Glutamatergic neuron (in vitro differentiated cells): ENCODE measurements at regions not wholly inside any gene's neighbourhood (a gene's known extent, or its start where the extent isn't known, plus 50 kb on each side); places are given as distances from the start of the nearest gene placed in this dataset.

Source experiments
- DNase-seq: peaks from one replicate; pipeline ENCODE4 v3.0.0; 2022
- H3K27ac Mint-ChIP-seq: one replicate; pipeline ENCODE4 v1.8.0; 2020; ENCODE audit warnings: mild to moderate bottlenecking, mixed read lengths, inconsistent platforms; ENCODE audit not compliant: unreplicated experiment
- H3K27me3 Mint-ChIP-seq: one replicate; pipeline ENCODE4 v1.8.0; 2020; ENCODE audit warnings: mild to moderate bottlenecking, moderate library complexity, mixed read lengths, inconsistent platforms; ENCODE audit not compliant: unreplicated experiment
- H3K36me3 Mint-ChIP-seq: one replicate; pipeline ENCODE4 v1.8.0; 2020; ENCODE audit warnings: mild to moderate bottlenecking, mixed read lengths, inconsistent platforms; ENCODE audit not compliant: unreplicated experiment
- H3K4me1 Mint-ChIP-seq: one replicate; pipeline ENCODE4 v1.8.0; 2020; ENCODE audit warnings: mild to moderate bottlenecking, low read depth, mixed read lengths, inconsistent platforms; ENCODE audit not compliant: unreplicated experiment
- H3K4me3 Mint-ChIP-seq: one replicate; pipeline ENCODE4 v1.8.0; 2020; ENCODE audit warnings: mild to moderate bottlenecking, mixed read lengths, inconsistent platforms; ENCODE audit not compliant: unreplicated experiment
- H3K9me3 Mint-ChIP-seq: one replicate; pipeline ENCODE4 v1.8.0; 2020; ENCODE audit warnings: mild to moderate bottlenecking, moderate library complexity, mixed read lengths, inconsistent platforms; ENCODE audit not compliant: unreplicated experiment
- TF ChIP-seq, protein P1 (sequence below): fragments of 200-600 bp; sonication (generic); IDR thresholded peaks from one replicate; pipeline ENCODE4 v1.5.0; 2021; ENCODE audit not compliant: partially characterized antibody, unreplicated experiment

DNA sequence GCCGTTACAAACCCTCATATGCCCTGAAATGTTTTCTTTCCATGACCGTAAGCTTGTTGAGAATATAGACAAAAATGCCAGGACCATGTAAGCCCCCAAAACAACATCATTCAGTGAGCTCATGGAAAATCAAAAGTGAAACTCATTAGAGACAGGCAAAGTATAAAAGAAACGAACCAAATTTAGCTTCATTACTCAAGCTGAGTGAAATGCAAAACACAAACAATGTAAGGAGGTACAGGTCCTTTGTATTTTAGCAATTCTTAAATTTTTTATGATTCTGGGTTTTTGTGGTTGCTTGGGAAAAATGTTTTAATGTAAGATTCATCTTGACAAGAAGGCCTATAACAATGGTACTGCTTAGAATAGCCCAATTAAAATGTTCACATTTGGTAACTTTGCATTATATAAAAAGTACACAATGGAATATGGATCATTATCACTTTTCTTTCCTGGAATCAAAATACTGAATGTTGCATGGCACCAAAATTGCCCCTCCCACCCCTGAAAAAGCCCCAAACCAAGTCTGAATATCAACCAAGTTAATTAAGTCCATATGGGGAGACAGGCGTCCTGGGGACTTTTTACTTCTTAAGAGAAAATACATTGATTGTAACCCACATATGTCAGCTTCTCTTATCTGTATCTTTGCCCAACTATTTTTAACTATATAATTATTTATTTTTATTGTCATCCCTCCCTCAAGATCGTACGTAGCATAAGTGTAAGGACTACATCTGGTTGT is 247.7 kb upstream of the CDIN1 start:
- TF ChIP-seq, protein P1, sequence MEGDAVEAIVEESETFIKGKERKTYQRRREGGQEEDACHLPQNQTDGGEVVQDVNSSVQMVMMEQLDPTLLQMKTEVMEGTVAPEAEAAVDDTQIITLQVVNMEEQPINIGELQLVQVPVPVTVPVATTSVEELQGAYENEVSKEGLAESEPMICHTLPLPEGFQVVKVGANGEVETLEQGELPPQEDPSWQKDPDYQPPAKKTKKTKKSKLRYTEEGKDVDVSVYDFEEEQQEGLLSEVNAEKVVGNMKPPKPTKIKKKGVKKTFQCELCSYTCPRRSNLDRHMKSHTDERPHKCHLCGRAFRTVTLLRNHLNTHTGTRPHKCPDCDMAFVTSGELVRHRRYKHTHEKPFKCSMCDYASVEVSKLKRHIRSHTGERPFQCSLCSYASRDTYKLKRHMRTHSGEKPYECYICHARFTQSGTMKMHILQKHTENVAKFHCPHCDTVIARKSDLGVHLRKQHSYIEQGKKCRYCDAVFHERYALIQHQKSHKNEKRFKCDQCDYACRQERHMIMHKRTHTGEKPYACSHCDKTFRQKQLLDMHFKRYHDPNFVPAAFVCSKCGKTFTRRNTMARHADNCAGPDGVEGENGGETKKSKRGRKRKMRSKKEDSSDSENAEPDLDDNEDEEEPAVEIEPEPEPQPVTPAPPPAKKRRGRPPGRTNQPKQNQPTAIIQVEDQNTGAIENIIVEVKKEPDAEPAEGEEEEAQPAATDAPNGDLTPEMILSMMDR: no peak
- peaks cover 4% of the 10 kb centered on the region for H3K4me1 Mint-ChIP-seq
- no peak for DNase-seq
- no peaks in the 10 kb centered on the region for H3K9me3 Mint-ChIP-seq
- H3K4me3 Mint-ChIP-seq: no peak overlapping the region
- H3K36me3 Mint-ChIP-seq: peaks cover 5% of the 10 kb centered on the region
- H3K27me3 Mint-ChIP-seq: no peaks in the 10 kb centered on the region
- no peak overlapping the region for H3K27ac Mint-ChIP-seq

DNA sequence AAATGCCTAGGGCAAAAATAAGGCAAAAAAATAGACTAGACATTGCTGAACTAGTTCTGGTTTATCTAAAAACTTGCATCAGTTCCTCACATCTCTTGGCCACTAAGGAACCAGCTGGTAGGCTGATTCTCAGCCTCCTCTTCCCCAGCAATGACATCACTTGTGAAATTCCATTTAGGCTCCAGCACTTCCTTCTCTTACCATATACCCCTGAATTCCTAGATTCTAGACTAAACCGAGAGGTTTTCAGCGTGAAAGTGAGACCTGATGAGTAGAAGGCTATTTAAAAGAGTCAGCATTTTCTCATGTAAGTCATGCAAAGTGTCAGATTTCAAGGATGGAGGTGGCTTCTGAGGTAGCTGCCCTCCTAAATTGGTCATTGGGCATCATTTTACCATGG is 247.1 kb upstream of the CDIN1 start:
- Mint-ChIP-seq H3K27ac (no peak overlapping the region), H3K4me1 (peaks cover 4% of the 10 kb centered on the region), H3K4me3 (no peak overlapping the region), H3K9me3 (no peaks in the 10 kb centered on the region), H3K36me3 (peaks cover 5% of the 10 kb centered on the region), H3K27me3 (no peaks in the 10 kb centered on the region)
- TF ChIP-seq, protein P1: no peak
- no peak for DNase-seq

DNA sequence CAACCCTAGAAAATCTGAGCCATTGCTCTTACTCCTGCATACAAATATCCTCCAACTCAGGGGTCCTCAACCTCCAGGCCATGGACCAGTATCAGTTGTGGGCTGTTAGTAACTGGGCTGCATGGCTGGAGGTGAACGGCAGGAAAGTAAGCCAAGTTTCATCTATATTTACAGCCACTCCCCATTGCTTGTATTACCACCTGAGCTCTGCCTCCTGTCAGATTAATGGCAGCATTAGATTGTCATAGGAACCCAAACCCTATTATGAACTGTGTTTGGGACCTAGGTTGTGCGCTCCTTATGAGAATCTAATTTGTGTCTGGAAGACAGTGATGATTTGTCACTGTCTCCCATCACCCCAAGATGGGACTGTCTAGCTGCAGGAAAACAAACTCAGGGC is 246.5 kb upstream of the CDIN1 start:
- peaks cover 4% of the 10 kb centered on the region for H3K4me1 Mint-ChIP-seq
- TF ChIP-seq, protein P1: no peak
- peaks cover 5% of the 10 kb centered on the region for H3K36me3 Mint-ChIP-seq
- H3K27ac Mint-ChIP-seq: no peak overlapping the region
- no peak overlapping the region for H3K4me3 Mint-ChIP-seq
- no peaks in the 10 kb centered on the region for H3K27me3 Mint-ChIP-seq
- peaks cover 2% of the 10 kb centered on the region for H3K9me3 Mint-ChIP-seq
- no peak for DNase-seq

DNA sequence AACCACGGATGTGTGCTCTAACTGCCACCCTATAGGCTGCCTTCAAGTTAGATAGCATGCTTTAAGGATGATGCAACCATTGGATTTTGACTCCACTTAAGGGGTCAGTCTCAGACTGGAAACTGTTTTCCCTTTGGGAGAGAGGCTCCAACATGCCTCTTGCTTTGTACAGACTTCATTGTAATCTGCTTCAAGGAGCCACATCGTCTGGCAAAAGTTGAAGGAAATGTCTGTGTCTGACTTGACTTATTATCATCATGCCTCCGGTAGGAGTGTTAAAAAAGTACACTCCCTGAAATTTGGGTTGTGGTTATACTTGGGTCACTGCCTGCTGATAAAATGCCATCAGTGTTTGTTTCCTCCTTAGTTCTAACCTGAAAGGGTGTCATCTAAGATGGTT is 245.4 kb upstream of the CDIN1 start:
- Mint-ChIP-seq H3K36me3 (peaks cover 1% of the 10 kb centered on the region), H3K4me3 (no peak overlapping the region), H3K4me1 (peaks cover 4% of the 10 kb centered on the region), H3K9me3 (peaks cover 2% of the 10 kb centered on the region), H3K27me3 (no peaks in the 10 kb centered on the region), H3K27ac (no peak overlapping the region)
- no peak for DNase-seq
- TF ChIP-seq, protein P1: no peak

DNA sequence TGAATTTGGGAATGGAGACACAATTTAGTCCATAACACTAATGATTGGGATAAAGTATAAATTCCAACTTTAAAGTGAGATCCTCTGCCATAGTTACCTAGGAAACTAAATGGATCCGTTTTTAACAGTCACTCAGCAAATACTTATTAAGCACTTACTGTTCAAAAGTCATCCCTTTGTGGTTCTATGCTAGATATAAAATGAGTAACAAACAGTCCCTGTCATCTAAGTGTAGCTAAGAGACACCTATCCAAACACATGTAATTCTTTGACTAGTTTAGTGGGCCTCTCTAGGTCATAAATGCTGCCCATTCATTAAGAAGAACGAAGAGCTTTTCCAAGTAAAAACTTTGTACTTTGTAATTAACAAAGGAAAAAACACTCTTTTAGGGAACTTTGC is 244.2 kb upstream of the CDIN1 start:
- Mint-ChIP-seq H3K4me1 (peaks cover 4% of the 10 kb centered on the region), H3K27ac (no peak overlapping the region), H3K36me3 (no peaks in the 10 kb centered on the region), H3K9me3 (peaks cover 2% of the 10 kb centered on the region), H3K4me3 (no peak overlapping the region), H3K27me3 (no peaks in the 10 kb centered on the region)
- no peak for DNase-seq
- TF ChIP-seq, protein P1: no peak
